Gastroesophageal sphincter (tissue), 4 donors: ENCODE measurements at regions not wholly inside any gene's neighbourhood (a gene's known extent, or its start where the extent isn't known, plus 50 kb on each side); places are given as distances from the start of the nearest gene placed in this dataset.
A peak's percentile ranks its signal among the peaks of the same experiment; 100 is the strongest.

Experiments used
- ATAC-seq: fragments of 150-250 bp; one replicate; pipeline ENCODE4 v1.9.1; 2016; ENCODE audit warnings: mild to moderate bottlenecking, moderate library complexity
- H3K27ac ChIP-seq, 4 donors: fragments of 200-600 bp; sonication (generic) in 3 of 4; 1 replicate in 3 of 4; 2 replicates in 1 of 4; pipeline ENCODE4 v1.5.1; 2016 to 2019
- H3K27me3 ChIP-seq: fragments of 200-600 bp; sonication (generic); one replicate; pipeline ENCODE4 v1.5.1; 2019
- H3K36me3 ChIP-seq, 2 donors: fragments of 200-600 bp; sonication (generic); one replicate each; pipeline ENCODE4 v1.5.1; 2019; ENCODE audit warnings: control low read depth in 1 of 2
- H3K4me1 ChIP-seq, 3 donors: fragments of 200-600 bp; sonication (generic); 1 replicate in 2 of 3; 2 replicates in 1 of 3; pipeline ENCODE4 v1.5.1; 2016 to 2019; ENCODE audit warnings: control low read depth in 2 of 3
- H3K4me3 ChIP-seq, 2 donors: fragments of 200-600 bp; sonication (generic); one replicate each; pipeline ENCODE4 v1.5.1; 2019; ENCODE audit warnings: mild to moderate bottlenecking in 1 of 2, moderate library complexity in 1 of 2
- H3K9me3 ChIP-seq, 3 donors: fragments of 200-600 bp; sonication (generic); one replicate each; pipeline ENCODE4 v1.5.1; 2017 to 2019; ENCODE audit warnings: control low read depth in 2 of 3
- CTCF ChIP-seq, 4 experiments: fragments of 200-600 bp in 2 of 4; fragments of 450-650 bp in 2 of 4; sonication (generic) in 1 of 4; IDR thresholded peaks; one replicate each; pipeline ENCODE4 v1.5.1; 2017 to 2019; ENCODE audit warnings: antibody characterized with exemption in 4 of 4, mild to moderate bottlenecking in 2 of 4, moderate library complexity in 2 of 4
- EP300 ChIP-seq: sonication (generic); formaldehyde crosslinking; IDR thresholded peaks from one replicate; pipeline ENCODE4 v1.6.1; 2017; ENCODE audit warnings: antibody characterized with exemption, mild to moderate bottlenecking
- POLR2A ChIP-seq, 2 donors: fragments of 450-650 bp; IDR thresholded peaks; one replicate each; pipeline ENCODE4 v1.6.1; 2017; ENCODE audit warnings: antibody characterized with exemption in 2 of 2, mild to moderate bottlenecking in 2 of 2, moderate library complexity in 1 of 2
- POLR2AphosphoS5 ChIP-seq: sonication (generic); formaldehyde crosslinking; IDR thresholded peaks from one replicate; pipeline ENCODE4 v1.6.1; 2017; ENCODE audit warnings: antibody characterized with exemption
- WGBS, 2 donors: methylation state at CpG; one replicate each; pipeline ENCODE4 v1.1.5; 2018; ENCODE audit warnings: low coverage in 1 of 2; 5-methylcytosine and 5-hydroxymethylcytosine counted together

- Histone ChIP-seq H3K36me3 (no peaks in the 10 kb centered on the region), H3K4me1 (peaks cover 0 to 59% (median 13%) of the 10 kb centered on the region in 3 donors), H3K27me3 (no peaks in the 10 kb centered on the region), H3K4me3 (no peak overlapping the region), H3K9me3 (no peaks in the 10 kb centered on the region), H3K27ac (peak overlapping the region in 2 of 4 donors; percentile 64 to 71)
- no peak for TF ChIP-seq POLR2A (IDR thresholded peaks at IDR 0.05)
- TF ChIP-seq EP300: no peak
- TF ChIP-seq CTCF (IDR thresholded peaks at IDR 0.05): no peak
- TF ChIP-seq POLR2AphosphoS5: no peak
- WGBS, 2 donors: 67 to 71% methylated on average over 6 of the region's 7 CpGs
- no peak for ATAC-seq
Observed at GRCh38 chr20:23146857-23147637, 60.9 kb upstream of the CD93 start.

- no peak overlapping the region for H3K4me3 ChIP-seq
- no peak for ATAC-seq
- no peaks in the 10 kb centered on the region for H3K9me3 ChIP-seq
- no peak for TF ChIP-seq CTCF (IDR thresholded peaks at IDR 0.05)
- no peak for TF ChIP-seq POLR2AphosphoS5
- TF ChIP-seq EP300: no peak
- TF ChIP-seq POLR2A (IDR thresholded peaks at IDR 0.05): no peak
- H3K27me3 ChIP-seq: no peaks in the 10 kb centered on the region
- peaks cover 0 to 56% (median 12%) of the 10 kb centered on the region in 3 donors for H3K4me1 ChIP-seq
- H3K27ac ChIP-seq: no peak overlapping the region
- no peaks in the 10 kb centered on the region for H3K36me3 ChIP-seq
- 74 to 80% methylated on average over 3 of the region's 9 CpGs for WGBS, 2 donors
Observed at GRCh38 chr20:23146181-23146580, 60.1 kb upstream of the CD93 start.

- TF ChIP-seq CTCF (IDR thresholded peaks at IDR 0.05) (no peak), POLR2AphosphoS5 (peak; percentile 60), POLR2A (IDR thresholded peaks at IDR 0.05) (no peak)
- peak; percentile 26 for ATAC-seq
- no peaks in the 10 kb centered on the region for H3K36me3 ChIP-seq
- 70 to 82% methylated on average over 7 to 9 of the region's 9 CpGs for WGBS, 2 donors
- peaks cover 0 to 50% (median 12%) of the 10 kb centered on the region in 3 donors for H3K4me1 ChIP-seq
- H3K27me3 ChIP-seq: no peaks in the 10 kb centered on the region
- no peaks in the 10 kb centered on the region for H3K9me3 ChIP-seq
- peak overlapping the region in 1 of 4 donors; percentile 40 for H3K27ac ChIP-seq
- H3K4me3 ChIP-seq: no peak overlapping the region
Observed at GRCh38 chr20:23145281-23145700, 59.2 kb upstream of the CD93 start.

- Histone ChIP-seq H3K36me3 (no peaks in the 10 kb centered on the region), H3K9me3 (no peaks in the 10 kb centered on the region), H3K4me3 (no peak overlapping the region), H3K27ac (peak overlapping the region in 1 of 4 donors; percentile 40), H3K27me3 (no peaks in the 10 kb centered on the region), H3K4me1 (peaks cover 0 to 46% (median 12%) of the 10 kb centered on the region in 3 donors)
- 79% methylated on average over 4 of the region's 7 CpGs; no CpG with 5 or more reads in 1 of the 2 donors for WGBS, 2 donors
- TF ChIP-seq CTCF (IDR thresholded peaks at IDR 0.05) (no peak), EP300 (no peak)
- no peak for ATAC-seq
Observed at GRCh38 chr20:23144856-23145255, 58.7 kb upstream of the CD93 start.
